Loucy (cell line): ENCODE measurements at regions not wholly inside any gene's neighbourhood (a gene's known extent, or its start where the extent isn't known, plus 50 kb on each side); places are given as distances from the start of the nearest gene placed in this dataset.
A peak's percentile ranks its signal among the peaks of the same experiment; 100 is the strongest.

ENCODE experiments used
- H2AFZ ChIP-seq: fragments of 200-600 bp; sonication (generic); 2 replicates; pipeline ENCODE4 v1.6.0; 2016; ENCODE audit warnings: antibody characterized with exemption, mild to moderate bottlenecking, low read length, moderate library complexity
- H3F3A ChIP-seq: fragments of 200-600 bp; 2 replicates; pipeline ENCODE4 v1.6.0; 2016; ENCODE audit warnings: antibody characterized with exemption, low read depth, mild to moderate bottlenecking
- H3K27me3 ChIP-seq: fragments of 200-600 bp; sonication (generic); 2 replicates; pipeline ENCODE4 v1.6.1; 2014; ENCODE audit warnings: low read length, mild to moderate bottlenecking; ENCODE audit not compliant: insufficient read depth, poor library complexity, severe bottlenecking
- H3K36me3 ChIP-seq: fragments of 200-600 bp; sonication (generic); 2 replicates; pipeline ENCODE4 v1.6.1; 2016; ENCODE audit warnings: low read length; ENCODE audit not compliant: insufficient read depth
- H3K4me1 ChIP-seq: fragments of 200-600 bp; sonication (generic); 2 replicates; pipeline ENCODE4 v1.5.1; 2014; ENCODE audit warnings: low read length, mild to moderate bottlenecking; ENCODE audit not compliant: insufficient read depth, poor library complexity, severe bottlenecking
- H3K4me2 ChIP-seq: fragments of 200-600 bp; sonication (generic); 2 replicates; pipeline ENCODE4 v1.6.0; 2014; ENCODE audit warnings: antibody characterized with exemption, low read length, low read depth, mild to moderate bottlenecking; ENCODE audit not compliant: poor library complexity, severe bottlenecking
- H3K4me3 ChIP-seq: fragments of 200-600 bp; sonication (generic); 2 replicates; pipeline ENCODE4 v1.5.1; 2014; ENCODE audit warnings: low read length, mild to moderate bottlenecking, mixed read lengths; ENCODE audit not compliant: poor library complexity, severe bottlenecking
- H3K79me2 ChIP-seq: fragments of 200-600 bp; sonication (generic); 2 replicates; pipeline ENCODE4 v1.6.1; 2014; ENCODE audit warnings: low read length; ENCODE audit not compliant: insufficient read depth
- H3K9ac ChIP-seq: fragments of 200-600 bp; sonication (generic); 2 replicates; pipeline ENCODE4 v1.6.0; 2014; ENCODE audit warnings: mild to moderate bottlenecking, low read depth, low read length, moderate library complexity; ENCODE audit not compliant: poor library complexity, severe bottlenecking
- H3K9me2 ChIP-seq: fragments of 200-600 bp; sonication (generic); replicated peaks from 2 replicates; pipeline ENCODE4 v1.6.1; 2016; ENCODE audit warnings: low read depth, low read length, mixed read lengths
- H3K9me3 ChIP-seq: fragments of 200-600 bp; sonication (generic); 2 replicates; pipeline ENCODE4 v1.6.1; 2014; ENCODE audit warnings: mild to moderate bottlenecking, antibody characterized with exemption, low read length, low read depth; ENCODE audit not compliant: insufficient read depth
- H4K20me1 ChIP-seq: fragments of 200-600 bp; sonication (generic); 2 replicates; pipeline ENCODE4 v1.6.0; 2014; ENCODE audit warnings: antibody characterized with exemption, low read length, mild to moderate bottlenecking; ENCODE audit not compliant: insufficient read depth, poor library complexity, severe bottlenecking
- EZH2phosphoT487 ChIP-seq: fragments of 200-600 bp; IDR thresholded peaks from 2 replicates; pipeline ENCODE4 v1.6.1; 2018; ENCODE audit warnings: antibody characterized with exemption, mild to moderate bottlenecking, moderate library complexity, borderline replicate concordance
- TF ChIP-seq, protein P1 (sequence below): fragments of 200-600 bp; sonication (generic); conservative IDR thresholded peaks from 2 replicates; pipeline ENCODE4 v1.5.1; 2014; ENCODE audit warnings: mild to moderate bottlenecking, antibody characterized with exemption, low read length

DNA sequence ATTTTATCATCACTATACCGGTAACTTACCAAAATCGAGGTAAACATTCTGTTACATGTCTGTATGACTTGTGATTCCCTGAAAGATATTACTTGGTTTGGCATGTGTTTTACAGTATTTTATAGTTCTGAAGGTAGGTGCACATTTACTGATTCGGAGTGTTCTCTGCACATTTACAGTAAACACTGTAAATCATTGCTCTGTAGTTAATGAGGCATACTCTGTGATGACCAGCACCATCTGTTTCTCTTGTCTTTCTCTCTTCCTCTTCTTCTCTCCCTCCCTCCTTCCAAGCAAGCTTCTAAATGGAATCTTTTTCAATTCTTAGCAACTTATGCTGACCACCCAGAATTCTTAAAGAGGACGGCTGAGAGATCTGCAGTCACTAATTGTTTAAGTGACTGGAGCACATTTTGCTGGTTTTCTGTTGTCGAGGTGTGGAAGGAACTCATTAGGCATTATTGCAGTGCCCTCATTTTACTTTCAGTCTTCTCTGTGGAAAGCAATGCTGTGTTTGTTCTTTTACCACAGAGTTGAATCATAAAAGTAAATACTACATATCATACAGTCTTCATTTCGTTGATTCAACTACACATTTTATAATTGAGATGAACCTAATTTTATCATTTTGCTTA, 126.5 kb downstream of the UTRN start:
- Histone ChIP-seq H3K27me3 (no peaks in the 10 kb centered on the region), H3K4me1 (peaks cover 10% of the 10 kb centered on the region), H3K9me3 (no peaks in the 10 kb centered on the region), H4K20me1 (peaks cover 3% of the 10 kb centered on the region), H3K36me3 (no peaks in the 10 kb centered on the region), H3K79me2 (peaks cover 90% of the 10 kb centered on the region), H3F3A (no peaks in the 10 kb centered on the region), H3K4me3 (no peak overlapping the region), H3K4me2 (peak overlapping the region; percentile 24), H3K9me2 (no peaks in the 10 kb centered on the region), H3K9ac (no peak overlapping the region), H2AFZ (no peak overlapping the region)
- TF ChIP-seq, protein P1, sequence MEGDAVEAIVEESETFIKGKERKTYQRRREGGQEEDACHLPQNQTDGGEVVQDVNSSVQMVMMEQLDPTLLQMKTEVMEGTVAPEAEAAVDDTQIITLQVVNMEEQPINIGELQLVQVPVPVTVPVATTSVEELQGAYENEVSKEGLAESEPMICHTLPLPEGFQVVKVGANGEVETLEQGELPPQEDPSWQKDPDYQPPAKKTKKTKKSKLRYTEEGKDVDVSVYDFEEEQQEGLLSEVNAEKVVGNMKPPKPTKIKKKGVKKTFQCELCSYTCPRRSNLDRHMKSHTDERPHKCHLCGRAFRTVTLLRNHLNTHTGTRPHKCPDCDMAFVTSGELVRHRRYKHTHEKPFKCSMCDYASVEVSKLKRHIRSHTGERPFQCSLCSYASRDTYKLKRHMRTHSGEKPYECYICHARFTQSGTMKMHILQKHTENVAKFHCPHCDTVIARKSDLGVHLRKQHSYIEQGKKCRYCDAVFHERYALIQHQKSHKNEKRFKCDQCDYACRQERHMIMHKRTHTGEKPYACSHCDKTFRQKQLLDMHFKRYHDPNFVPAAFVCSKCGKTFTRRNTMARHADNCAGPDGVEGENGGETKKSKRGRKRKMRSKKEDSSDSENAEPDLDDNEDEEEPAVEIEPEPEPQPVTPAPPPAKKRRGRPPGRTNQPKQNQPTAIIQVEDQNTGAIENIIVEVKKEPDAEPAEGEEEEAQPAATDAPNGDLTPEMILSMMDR = no peak
- no peak for TF ChIP-seq EZH2phosphoT487

DNA sequence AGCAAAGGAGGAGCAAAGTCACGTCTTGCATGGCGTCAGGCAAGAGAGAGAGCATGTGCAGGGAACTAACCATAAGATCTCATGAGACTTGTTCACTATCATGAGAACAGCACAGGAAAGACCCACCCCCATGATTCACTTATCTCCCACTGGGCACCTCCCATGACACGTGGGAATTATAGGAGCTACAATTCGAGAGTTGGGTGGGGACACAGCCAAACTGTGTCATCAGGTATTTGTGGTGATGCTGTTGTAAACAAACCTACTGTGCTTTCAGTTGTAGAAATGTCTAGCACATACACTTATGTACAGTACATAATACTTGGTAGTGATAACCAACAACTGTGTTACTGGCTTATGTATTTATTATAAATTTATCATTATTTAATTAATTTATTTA, 128.3 kb downstream of the UTRN start:
- H3K9me3 ChIP-seq = no peaks in the 10 kb centered on the region
- H3K4me3 ChIP-seq = no peak overlapping the region
- H3K4me1 ChIP-seq = peaks cover 10% of the 10 kb centered on the region
- no peak overlapping the region for H3K9ac ChIP-seq
- H3K27me3 ChIP-seq = no peaks in the 10 kb centered on the region
- peaks cover 6% of the 10 kb centered on the region for H4K20me1 ChIP-seq
- H3K9me2 ChIP-seq = no peaks in the 10 kb centered on the region
- H3K36me3 ChIP-seq = no peaks in the 10 kb centered on the region
- no peaks in the 10 kb centered on the region for H3F3A ChIP-seq
- no peak overlapping the region for H2AFZ ChIP-seq
- peaks cover 85% of the 10 kb centered on the region for H3K79me2 ChIP-seq
- TF ChIP-seq, protein P1 = no peak
- no peak for TF ChIP-seq EZH2phosphoT487
- H3K4me2 ChIP-seq = no peak overlapping the region

GRCh38 chr6:144415014-144415413, 129.9 kb downstream of the UTRN start:
- peaks cover 6% of the 10 kb centered on the region for H4K20me1 ChIP-seq
- no peaks in the 10 kb centered on the region for H3K27me3 ChIP-seq
- H3K4me2 ChIP-seq = no peak overlapping the region
- peaks cover 20% of the 10 kb centered on the region for H3K4me1 ChIP-seq
- no peak for TF ChIP-seq EZH2phosphoT487
- TF ChIP-seq, protein P1 = no peak
- no peaks in the 10 kb centered on the region for H3F3A ChIP-seq
- H3K9me3 ChIP-seq = no peaks in the 10 kb centered on the region
- no peak overlapping the region for H2AFZ ChIP-seq
- H3K79me2 ChIP-seq = peaks cover 86% of the 10 kb centered on the region
- no peaks in the 10 kb centered on the region for H3K9me2 ChIP-seq
- no peaks in the 10 kb centered on the region for H3K36me3 ChIP-seq
- no peak overlapping the region for H3K9ac ChIP-seq
- no peak overlapping the region for H3K4me3 ChIP-seq
